GM23248 (cell line): ENCODE measurements at regions not wholly inside any gene's neighbourhood (a gene's known extent, or its start where the extent isn't known, plus 50 kb on each side); places are given as distances from the start of the nearest gene placed in this dataset.

Source experiments
- EZH2 ChIP-seq: fragments of 200-600 bp; sonication (generic); IDR thresholded peaks from 2 replicates; pipeline ENCODE4 v1.6.1; 2018; ENCODE audit warnings: antibody characterized with exemption, mild to moderate bottlenecking; ENCODE audit not compliant: insufficient read depth, poor library complexity, severe bottlenecking
- EZH2phosphoT487 ChIP-seq: fragments of 200-600 bp; sonication (generic); IDR thresholded peaks from 2 replicates; pipeline ENCODE4 v1.6.1; 2018; ENCODE audit warnings: antibody characterized with exemption, moderate library complexity, mild to moderate bottlenecking, low read depth; ENCODE audit not compliant: insufficient read depth

DNA sequence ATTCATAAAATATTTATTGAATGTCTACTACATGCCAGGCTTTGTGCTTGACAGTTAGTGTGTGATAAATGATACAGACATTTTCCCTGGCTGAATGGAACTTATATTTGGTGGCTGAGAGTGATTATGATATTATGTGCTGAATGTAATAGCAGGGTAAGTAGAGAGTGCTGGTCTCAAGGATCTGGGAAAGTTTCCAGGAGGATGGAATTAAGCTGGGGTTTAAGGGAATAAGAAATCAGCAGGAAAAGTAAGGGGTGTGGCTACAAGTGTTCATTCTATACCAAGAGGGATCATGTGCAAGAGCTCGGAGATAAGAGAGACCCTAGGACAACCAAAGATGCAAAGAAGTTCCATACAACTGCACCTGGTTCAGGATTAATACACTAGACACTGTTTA, 500.1 kb upstream of the CFAP20DC start:
- no peak for TF ChIP-seq EZH2
- TF ChIP-seq EZH2phosphoT487: no peak
